ENCODE measurements at regions not wholly inside any gene's neighbourhood (a gene's known extent, or its start where the extent isn't known, plus 50 kb on each side); places are given as distances from the start of the nearest gene placed in this dataset.

GRCh38 chr9:93387791-93388190 is 63.7 kb upstream of the FAM120A start:
- DNase-seq (ENCODE audit: extremely low spot score, unreplicated experiment): no peak

GRCh38 chr9:93390953-93391515 is 60.5 kb upstream of the FAM120A start:
- H3K4me1 Mint-ChIP-seq (ENCODE audit: unreplicated experiment): no peaks in the 10 kb centered on the region
- DNase-seq (ENCODE audit: extremely low spot score, unreplicated experiment): no peak
- H3K27me3 Mint-ChIP-seq (ENCODE audit: unreplicated experiment): peaks cover 30% of the 10 kb centered on the region
- no peak overlapping the region for H3K4me3 Mint-ChIP-seq (ENCODE audit: unreplicated experiment)
- TF ChIP-seq, protein P1, sequence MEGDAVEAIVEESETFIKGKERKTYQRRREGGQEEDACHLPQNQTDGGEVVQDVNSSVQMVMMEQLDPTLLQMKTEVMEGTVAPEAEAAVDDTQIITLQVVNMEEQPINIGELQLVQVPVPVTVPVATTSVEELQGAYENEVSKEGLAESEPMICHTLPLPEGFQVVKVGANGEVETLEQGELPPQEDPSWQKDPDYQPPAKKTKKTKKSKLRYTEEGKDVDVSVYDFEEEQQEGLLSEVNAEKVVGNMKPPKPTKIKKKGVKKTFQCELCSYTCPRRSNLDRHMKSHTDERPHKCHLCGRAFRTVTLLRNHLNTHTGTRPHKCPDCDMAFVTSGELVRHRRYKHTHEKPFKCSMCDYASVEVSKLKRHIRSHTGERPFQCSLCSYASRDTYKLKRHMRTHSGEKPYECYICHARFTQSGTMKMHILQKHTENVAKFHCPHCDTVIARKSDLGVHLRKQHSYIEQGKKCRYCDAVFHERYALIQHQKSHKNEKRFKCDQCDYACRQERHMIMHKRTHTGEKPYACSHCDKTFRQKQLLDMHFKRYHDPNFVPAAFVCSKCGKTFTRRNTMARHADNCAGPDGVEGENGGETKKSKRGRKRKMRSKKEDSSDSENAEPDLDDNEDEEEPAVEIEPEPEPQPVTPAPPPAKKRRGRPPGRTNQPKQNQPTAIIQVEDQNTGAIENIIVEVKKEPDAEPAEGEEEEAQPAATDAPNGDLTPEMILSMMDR (IDR thresholded peaks at IDR 0.05): no peak
- no peaks in the 10 kb centered on the region for H3K36me3 Mint-ChIP-seq (ENCODE audit: unreplicated experiment)
- H3K9me3 Mint-ChIP-seq (ENCODE audit: unreplicated experiment): no peaks in the 10 kb centered on the region
- no peak overlapping the region for H3K27ac Mint-ChIP-seq (ENCODE audit: unreplicated experiment)

More at GRCh38 chr9:93387791-93388190, 63.7 kb upstream of the FAM120A start:
- Mint-ChIP-seq H3K4me3 (ENCODE audit: unreplicated experiment) (no peak overlapping the region), H3K36me3 (ENCODE audit: unreplicated experiment) (no peaks in the 10 kb centered on the region), H3K9me3 (ENCODE audit: unreplicated experiment) (no peaks in the 10 kb centered on the region), H3K27ac (ENCODE audit: unreplicated experiment) (no peak overlapping the region), H3K27me3 (ENCODE audit: unreplicated experiment) (peaks cover 40% of the 10 kb centered on the region), H3K4me1 (ENCODE audit: unreplicated experiment) (no peaks in the 10 kb centered on the region)
- TF ChIP-seq, protein P1 (IDR thresholded peaks at IDR 0.05): no peak

GRCh38 chr9:93391898-93392297 is 59.6 kb upstream of the FAM120A start:
- Mint-ChIP-seq H3K4me1 (ENCODE audit: unreplicated experiment) (no peaks in the 10 kb centered on the region), H3K4me3 (ENCODE audit: unreplicated experiment) (no peak overlapping the region), H3K27me3 (ENCODE audit: unreplicated experiment) (peaks cover 37% of the 10 kb centered on the region), H3K9me3 (ENCODE audit: unreplicated experiment) (no peaks in the 10 kb centered on the region), H3K27ac (ENCODE audit: unreplicated experiment) (no peak overlapping the region), H3K36me3 (ENCODE audit: unreplicated experiment) (no peaks in the 10 kb centered on the region)
- no peak for DNase-seq (ENCODE audit: extremely low spot score, unreplicated experiment)
- TF ChIP-seq, protein P1 (IDR thresholded peaks at IDR 0.05): no peak

- H3K9me3 Mint-ChIP-seq (ENCODE audit: unreplicated experiment): no peaks in the 10 kb centered on the region
- H3K4me3 Mint-ChIP-seq (ENCODE audit: unreplicated experiment): no peak overlapping the region
- no peak for DNase-seq (ENCODE audit: extremely low spot score, unreplicated experiment)
- no peaks in the 10 kb centered on the region for H3K36me3 Mint-ChIP-seq (ENCODE audit: unreplicated experiment)
- peaks cover 35% of the 10 kb centered on the region for H3K27me3 Mint-ChIP-seq (ENCODE audit: unreplicated experiment)
- no peak overlapping the region for H3K27ac Mint-ChIP-seq (ENCODE audit: unreplicated experiment)
- no peaks in the 10 kb centered on the region for H3K4me1 Mint-ChIP-seq (ENCODE audit: unreplicated experiment)
- TF ChIP-seq, protein P1 (IDR thresholded peaks at IDR 0.05): no peak
These were observed 58.5 kb upstream of the FAM120A start for GRCh38 chr9:93392974-93393373.
